Thyroid gland (tissue), 4 donors: ENCODE measurements at regions not wholly inside any gene's neighbourhood (a gene's known extent, or its start where the extent isn't known, plus 50 kb on each side); places are given as distances from the start of the nearest gene placed in this dataset.

Experiments used
- CTCF ChIP-seq, 6 experiments: fragments of 200-600 bp in 3 of 6; fragments of 450-650 bp in 3 of 6; sonication (generic) in 3 of 6; IDR thresholded peaks; one replicate each; pipeline ENCODE4 v1.5.1; 2016 to 2019; ENCODE audit warnings: antibody characterized with exemption in 6 of 6, mild to moderate bottlenecking in 2 of 6, inconsistent platforms in 1 of 6, moderate library complexity in 1 of 6
- POLR2A ChIP-seq, 2 donors: fragments of 450-650 bp; IDR thresholded peaks; one replicate each; pipeline ENCODE4 v1.6.1; 2017; ENCODE audit warnings: antibody characterized with exemption in 2 of 2, mild to moderate bottlenecking in 2 of 2, moderate library complexity in 1 of 2

GRCh38 chr2:217285926-217286325 is 426.1 kb upstream of the TNP1 start:
- no peak for TF ChIP-seq CTCF (IDR thresholded peaks at IDR 0.05)
- no peak for TF ChIP-seq POLR2A (IDR thresholded peaks at IDR 0.05)
